Epithelial cell of esophagus (primary cell): ENCODE measurements at regions not wholly inside any gene's neighbourhood (a gene's known extent, or its start where the extent isn't known, plus 50 kb on each side); places are given as distances from the start of the nearest gene placed in this dataset.
"Not testable (repeated sequence)": the region's sequence is repeated elsewhere in the genome, so short reads cannot be mapped to it uniquely, and the experiment has no call there.

Experiments used
- DNase-seq: peaks from one replicate; pipeline ENCODE4 v3.0.0; 2010; ENCODE audit warnings: low read depth
- H3K4me3 ChIP-seq: 2 replicates; pipeline ENCODE4 v1.5.1; 2011; ENCODE audit warnings: mild to moderate bottlenecking, low read length, control low read depth
- TF ChIP-seq, protein P1 (sequence below): IDR thresholded peaks from 2 replicates; pipeline ENCODE4 v1.5.1; 2011; ENCODE audit warnings: low read depth, mild to moderate bottlenecking, low read length, control low read depth, inconsistent platforms; ENCODE audit not compliant: insufficient read depth; ENCODE audit errors: missing control alignments

DNA sequence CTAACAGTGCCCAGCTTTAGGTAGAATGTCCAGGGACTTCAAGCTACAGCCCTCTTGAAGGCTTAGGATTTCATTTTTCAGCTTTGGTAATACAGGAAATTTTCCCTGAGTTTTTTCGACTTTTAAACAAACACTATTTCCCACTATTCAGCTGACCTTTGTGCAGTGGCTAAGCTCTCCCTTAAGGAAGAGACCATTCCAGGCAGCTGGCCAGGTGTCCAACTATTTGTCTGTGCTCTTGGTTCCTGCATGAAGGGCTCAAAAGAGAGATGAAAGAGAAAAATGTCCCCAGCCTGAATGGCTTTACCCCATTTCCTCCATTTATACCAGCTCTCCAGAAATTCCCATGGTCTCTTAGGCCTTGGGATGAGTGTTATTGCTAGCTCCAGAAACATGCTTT, 111.9 kb upstream of the KLF8 start:
- DNase-seq: no peak
- TF ChIP-seq, protein P1, sequence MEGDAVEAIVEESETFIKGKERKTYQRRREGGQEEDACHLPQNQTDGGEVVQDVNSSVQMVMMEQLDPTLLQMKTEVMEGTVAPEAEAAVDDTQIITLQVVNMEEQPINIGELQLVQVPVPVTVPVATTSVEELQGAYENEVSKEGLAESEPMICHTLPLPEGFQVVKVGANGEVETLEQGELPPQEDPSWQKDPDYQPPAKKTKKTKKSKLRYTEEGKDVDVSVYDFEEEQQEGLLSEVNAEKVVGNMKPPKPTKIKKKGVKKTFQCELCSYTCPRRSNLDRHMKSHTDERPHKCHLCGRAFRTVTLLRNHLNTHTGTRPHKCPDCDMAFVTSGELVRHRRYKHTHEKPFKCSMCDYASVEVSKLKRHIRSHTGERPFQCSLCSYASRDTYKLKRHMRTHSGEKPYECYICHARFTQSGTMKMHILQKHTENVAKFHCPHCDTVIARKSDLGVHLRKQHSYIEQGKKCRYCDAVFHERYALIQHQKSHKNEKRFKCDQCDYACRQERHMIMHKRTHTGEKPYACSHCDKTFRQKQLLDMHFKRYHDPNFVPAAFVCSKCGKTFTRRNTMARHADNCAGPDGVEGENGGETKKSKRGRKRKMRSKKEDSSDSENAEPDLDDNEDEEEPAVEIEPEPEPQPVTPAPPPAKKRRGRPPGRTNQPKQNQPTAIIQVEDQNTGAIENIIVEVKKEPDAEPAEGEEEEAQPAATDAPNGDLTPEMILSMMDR: no peak
- no peak overlapping the region for H3K4me3 ChIP-seq

- TF ChIP-seq, protein P1: no peak
- DNase-seq: no peak
Measured at GRCh38 chrX:56125946-56126345, 106.2 kb upstream of the KLF8 start.

DNA sequence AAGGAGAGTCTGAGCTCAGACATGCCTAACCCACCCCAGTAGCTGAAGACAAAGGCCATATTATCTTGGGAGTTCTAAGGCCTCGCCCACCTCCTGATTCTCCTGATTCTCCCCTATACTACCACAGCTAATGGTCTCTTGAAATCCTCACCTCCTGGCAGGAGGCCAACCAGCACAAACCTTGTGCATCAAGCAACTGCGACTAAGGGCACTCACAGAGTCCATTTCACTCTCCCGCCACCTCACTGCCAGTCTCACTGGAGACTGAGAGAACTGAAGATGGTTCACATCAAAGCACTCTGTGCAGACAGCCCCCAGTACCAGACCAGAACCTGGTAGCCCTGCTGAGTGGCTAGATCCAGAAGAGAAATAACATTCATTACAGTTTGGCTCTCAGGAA, 102.1 kb upstream of the KLF8 start:
- no peak overlapping the region for H3K4me3 ChIP-seq
- TF ChIP-seq, protein P1: no peak
- no peak for DNase-seq

More at GRCh38 chrX:56125946-56126345, 106.2 kb upstream of the KLF8 start:
- no peak overlapping the region for H3K4me3 ChIP-seq

DNA sequence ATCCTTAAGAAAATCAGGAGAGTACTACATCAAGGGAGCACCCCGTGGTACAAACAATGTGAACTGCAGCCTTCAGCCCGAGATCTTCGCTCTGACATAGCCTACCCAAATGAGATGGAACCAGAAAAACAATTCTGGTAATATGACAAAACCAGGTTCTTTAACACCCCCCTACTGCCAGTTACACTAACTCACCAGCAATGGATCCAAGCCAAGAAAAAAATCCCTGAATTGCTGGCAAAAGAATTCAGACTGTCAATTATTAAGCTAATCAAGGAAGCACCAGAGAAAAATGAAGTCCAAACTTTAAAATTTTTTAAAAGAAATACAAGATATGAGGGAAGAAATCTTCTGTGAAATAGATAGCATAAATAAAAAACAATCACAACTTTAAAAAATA, 101.7 kb upstream of the KLF8 start:
- TF ChIP-seq, protein P1: no peak
- DNase-seq: no peak
- H3K4me3 ChIP-seq: no peak overlapping the region

GRCh38 chrX:56164135-56164534, 68.0 kb upstream of the KLF8 start:
- not testable (repeated sequence) for DNase-seq, H3K4me3 ChIP-seq
